Endometrium (tissue), 2 donors: ENCODE measurements at regions not wholly inside any gene's neighbourhood (a gene's known extent, or its start where the extent isn't known, plus 50 kb on each side); places are given as distances from the start of the nearest gene placed in this dataset.

Source experiments
- FAIRE-seq: peaks from 2 replicates; lab custom pipeline; 2012; peaks lifted over from hg19 to GRCh38; lab: Jason Lieb, UNC
- donor health status: control.
- donor health status: control.

GRCh38 chr3:62981962-62982361 is 106.7 kb upstream of the CADPS start:
- no peak for FAIRE-seq

DNA sequence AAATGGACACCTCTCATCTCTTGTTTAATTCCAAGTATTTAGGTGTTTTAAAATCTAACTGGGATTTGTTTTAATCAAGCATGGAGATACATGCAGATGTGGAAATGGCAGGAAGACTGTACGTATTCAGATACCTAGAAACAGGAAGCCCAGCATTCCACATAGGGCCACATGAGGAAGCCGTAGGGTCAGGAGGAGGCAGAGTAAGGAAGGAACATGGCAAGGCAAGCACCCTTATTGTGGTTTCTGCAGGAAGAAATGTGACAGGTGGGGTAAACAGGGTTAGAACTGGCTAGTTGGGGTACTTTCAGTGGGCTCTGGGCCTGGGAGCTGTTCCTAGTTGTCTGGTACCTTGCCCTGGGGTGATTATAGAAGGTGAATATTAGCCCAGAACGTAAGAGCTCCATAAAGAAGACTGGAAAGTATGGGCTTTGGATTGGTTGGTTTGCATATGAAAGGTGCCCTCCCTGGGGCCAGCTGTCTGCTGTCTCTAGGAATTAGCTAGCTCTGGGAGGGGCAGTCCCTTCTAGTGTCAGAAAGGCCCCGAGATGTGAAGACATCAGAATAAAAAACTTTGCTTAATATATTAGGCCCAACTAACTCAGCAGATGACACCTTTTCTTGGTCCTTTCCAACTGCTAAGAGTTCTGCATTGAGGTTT is 107.7 kb upstream of the CADPS start:
- no peak for FAIRE-seq

DNA sequence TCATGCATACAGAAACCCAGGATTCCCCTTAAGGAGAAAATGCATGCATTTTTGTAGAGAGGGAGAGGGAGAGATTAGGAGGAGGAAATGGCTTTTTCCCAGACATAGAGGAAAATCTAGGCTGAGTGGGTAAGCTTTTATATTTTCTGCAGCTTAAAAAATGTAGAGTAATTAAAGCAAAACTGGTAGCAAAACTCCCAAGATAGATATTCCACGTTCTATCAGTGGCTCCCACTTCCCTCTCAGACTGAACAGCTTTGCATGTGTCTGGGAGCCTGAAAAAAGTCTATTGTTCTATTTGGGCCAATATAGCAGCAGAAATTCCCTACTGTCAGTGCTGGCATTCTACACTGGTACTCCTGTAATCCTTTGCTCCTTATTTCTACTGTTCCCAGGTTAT is 110.8 kb upstream of the CADPS start:
- no peak for FAIRE-seq

DNA sequence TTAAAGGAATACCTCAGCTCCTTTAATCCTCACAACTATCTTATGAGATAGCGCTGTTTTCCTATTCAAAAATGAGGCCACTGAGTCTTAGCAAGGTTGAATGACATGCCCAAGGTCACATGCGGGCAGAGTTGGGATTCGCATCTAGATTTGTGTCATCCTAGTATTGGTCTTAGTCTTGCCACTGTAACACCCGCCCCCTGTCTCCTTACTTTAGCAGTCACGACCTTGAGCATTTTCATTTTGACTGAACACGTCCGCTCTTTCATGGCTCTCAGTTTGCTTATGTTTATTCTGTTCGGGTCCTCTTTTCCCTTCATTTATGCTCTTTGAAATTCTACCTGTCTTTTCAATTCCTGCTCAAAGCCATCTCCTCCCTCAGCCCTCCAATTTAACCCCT is 112.5 kb upstream of the CADPS start:
- no peak for FAIRE-seq

- FAIRE-seq: no peak
These were observed 115.6 kb upstream of the CADPS start for GRCh38 chr3:62990704-62991413.

DNA sequence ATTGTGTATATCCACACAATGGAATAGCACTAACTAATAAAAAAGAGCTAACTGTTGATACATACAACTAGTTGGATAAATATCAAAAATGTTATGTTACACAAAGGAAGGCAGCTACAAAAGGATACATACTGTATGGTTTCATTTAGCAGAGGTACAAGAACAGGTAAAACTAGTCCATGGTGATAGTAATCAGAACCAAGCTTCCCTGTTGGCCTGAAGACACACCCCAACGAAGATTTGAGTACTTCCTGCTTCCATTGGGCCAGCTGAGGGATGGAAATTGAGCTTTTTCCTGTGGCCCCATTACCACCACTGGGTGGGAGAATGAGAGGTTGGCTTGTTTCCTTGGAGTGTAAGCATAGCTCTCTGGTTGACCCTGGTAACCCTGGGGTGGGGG is 117.3 kb upstream of the CADPS start:
- FAIRE-seq: no peak

- no peak for FAIRE-seq
These were observed 119.9 kb upstream of the CADPS start for GRCh38 chr3:62995119-62995518.

DNA sequence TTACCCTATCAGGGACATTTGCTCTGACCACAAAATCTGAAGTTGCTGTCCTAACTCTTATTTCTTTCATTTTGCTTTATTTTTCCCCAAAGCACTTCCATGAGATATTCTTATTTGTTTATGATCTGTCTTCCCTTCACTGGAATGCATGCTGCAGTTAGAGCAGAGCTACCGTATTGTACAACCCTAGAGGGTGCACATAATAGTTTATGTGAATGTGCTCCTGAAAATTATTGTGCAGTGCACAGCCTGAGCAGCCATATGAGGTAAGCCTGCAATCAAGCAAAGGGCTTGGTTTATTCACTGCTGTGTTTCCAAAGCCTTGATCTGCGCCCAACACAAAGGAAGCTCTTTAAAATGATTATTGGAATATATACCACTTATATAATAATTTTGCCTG is 120.3 kb upstream of the CADPS start:
- FAIRE-seq: no peak

DNA sequence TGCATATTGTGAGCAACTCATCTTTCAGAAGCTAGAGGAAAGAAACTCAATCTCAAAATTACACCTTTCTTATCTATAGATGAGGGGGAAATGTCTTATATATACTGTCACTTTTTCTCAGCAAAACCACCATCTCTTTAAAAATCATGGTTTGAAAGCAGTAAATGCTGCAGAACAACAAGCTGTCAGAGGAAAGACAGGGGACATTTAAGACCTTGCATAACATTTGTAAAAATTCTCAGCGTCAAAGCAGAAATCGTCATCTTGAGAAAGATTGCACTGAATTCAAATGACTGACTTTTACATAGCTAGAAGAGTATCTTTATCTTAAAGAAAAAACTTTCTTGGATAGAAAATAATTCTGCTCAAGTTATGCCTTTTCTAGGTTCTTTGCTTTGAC is 122.2 kb upstream of the CADPS start:
- FAIRE-seq: no peak

DNA sequence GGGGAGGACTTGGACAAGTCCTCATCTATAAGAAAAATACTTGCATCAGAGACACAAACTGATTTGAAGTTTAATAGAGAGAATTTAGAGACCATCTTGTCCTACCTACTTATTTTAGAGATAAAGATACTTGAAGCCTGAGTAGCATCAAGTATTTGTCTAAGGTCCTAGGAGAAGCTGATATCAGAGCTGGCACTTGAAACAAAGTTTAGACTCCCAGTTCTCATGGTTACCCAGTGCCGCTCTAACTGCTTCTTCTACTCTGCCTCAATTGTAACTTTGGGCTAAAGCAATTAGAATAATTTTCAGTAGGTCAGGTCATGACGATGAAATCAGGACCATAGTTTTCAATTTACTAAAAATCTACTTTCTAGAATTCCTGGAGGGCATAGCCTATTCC is 123.9 kb upstream of the CADPS start:
- FAIRE-seq: no peak

GRCh38 chr3:62999791-63000190 is 124.6 kb upstream of the CADPS start:
- no peak for FAIRE-seq

GRCh38 chr3:63004448-63004847 is 129.2 kb upstream of the CADPS start:
- FAIRE-seq: no peak

DNA sequence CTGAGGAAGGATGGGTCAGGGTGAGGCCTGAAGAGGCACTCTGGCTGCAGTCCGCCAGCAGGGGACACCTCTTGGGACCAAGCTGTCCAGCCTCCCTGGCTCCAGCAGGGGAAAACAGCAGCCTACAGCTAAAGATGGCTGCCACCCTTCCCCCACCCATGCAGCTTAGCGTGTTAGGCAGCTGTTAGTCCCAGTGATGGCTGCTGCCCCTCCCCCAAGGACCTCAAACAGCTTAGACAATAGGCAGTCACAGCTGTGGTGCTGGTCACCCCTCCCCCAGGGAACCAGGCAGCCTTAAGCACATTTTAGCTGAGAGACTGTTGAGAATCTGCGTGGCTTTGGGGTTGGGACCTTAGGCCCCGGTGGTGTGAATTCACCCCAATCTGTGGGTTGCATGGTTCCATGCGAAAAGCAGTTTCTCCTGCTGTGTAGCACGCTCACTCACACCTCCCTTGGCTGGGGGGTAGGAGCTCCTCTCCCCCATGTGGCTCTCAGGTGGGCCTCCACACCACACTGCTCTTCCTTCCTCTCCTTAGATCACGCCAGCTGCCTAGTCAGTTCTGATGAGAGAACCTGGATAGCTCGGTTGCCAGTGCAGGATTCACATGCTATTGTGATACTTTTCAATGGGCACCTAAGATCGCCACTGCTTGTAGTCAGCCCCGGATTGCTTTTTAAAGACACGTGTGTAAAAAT is 140.5 kb upstream of the CADPS start:
- no peak for FAIRE-seq

DNA sequence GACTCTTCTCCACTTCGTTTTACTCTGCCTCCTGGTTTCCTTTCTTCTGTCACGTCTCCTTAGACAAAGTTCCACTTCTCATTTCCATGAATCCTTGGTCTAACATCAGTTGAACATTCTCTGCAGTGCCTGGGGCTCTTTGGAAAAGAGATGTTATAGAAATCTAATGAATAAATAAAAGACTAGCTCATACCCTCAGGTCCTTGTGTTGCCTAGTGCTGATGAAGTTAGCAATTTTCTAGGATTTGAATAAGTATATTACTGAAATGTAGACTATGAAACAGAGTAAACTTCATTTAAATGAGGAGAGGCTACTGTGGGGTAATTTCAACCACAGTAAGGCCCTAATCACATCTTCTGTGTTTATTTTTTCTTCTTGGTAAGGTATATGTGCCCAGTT is 146.9 kb upstream of the CADPS start:
- FAIRE-seq: no peak

DNA sequence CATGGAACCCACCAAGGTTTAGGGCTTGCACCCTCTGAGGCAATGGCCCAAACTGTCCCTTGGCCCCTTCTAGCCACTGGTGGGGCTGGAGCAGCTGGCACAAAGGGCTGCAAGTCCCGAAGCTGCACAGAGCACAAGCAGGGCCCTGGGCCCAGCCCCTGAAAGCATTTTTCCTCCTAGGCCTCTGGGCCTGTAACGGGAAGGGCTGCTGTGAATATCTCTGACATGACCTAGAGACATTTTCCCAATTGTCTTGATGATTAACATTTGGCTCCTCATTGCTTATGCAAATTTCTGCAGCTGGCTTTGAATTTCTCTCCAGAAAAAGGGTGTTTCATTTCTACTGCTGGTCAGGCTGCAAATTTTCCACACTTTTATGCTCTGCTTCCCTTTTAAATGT is 151.5 kb upstream of the CADPS start:
- FAIRE-seq: no peak

DNA sequence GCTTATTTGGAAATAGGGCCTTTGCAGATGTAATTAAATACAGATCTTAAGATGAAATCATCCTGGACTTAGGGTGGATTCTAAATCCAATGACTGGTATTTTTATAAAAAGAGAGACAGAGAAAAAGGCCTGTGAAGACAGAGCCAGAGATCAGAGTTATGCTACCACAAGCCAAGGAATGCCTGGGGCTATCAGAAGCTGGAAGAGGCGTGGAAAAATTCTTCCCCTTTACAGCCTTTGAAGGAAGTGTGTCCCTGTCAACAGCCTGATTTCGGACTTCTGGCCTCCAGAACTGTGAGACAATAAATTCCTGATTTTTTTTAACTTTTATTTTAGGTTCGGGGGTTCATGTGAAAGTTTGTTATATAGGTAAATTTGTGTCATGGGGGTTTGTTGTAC is 154.1 kb upstream of the CADPS start:
- no peak for FAIRE-seq

- FAIRE-seq: no peak
These were observed 154.7 kb upstream of the CADPS start for GRCh38 chr3:63029921-63030320.

GRCh38 chr3:63030666-63031065 is 155.4 kb upstream of the CADPS start:
- FAIRE-seq: no peak

DNA sequence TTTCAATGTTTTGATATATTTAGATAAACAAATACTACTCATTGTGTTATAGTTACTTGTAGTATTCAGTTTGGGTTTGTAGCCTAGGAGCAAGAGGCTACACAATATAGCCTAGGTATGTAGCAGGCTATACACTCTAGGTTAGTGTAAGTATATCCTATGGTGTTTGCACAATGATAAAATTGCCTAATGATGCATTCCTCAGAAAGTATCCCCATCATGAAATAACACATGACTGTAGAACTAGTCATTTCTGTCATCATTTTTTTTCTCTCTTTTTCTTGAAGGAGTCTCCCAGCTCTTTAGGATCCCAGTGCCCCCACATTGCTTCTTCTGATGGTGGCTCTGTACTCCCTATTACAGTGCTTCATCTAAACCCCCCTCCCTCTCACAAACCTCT is 157.7 kb upstream of the CADPS start:
- no peak for FAIRE-seq

DNA sequence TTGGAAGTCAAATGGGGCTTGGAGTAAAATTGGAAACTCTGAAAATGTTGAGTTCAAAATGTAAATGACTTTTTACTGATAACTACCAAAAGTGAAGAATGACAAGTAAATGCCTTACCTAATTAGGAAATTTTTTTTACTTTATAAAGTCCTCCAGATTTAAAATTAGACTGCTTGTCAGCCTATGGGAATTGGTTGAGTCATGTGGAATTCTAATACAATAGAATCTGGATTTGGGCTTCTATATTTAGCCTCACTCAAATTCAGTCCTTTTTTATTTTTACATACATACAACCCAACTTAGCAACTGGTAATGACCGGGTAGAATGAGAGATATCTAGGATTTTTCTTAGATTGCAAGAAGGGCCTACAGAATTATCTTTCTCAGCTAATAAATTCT is 158.9 kb upstream of the CADPS start:
- FAIRE-seq: no peak

- no peak for FAIRE-seq
These were observed 161.9 kb upstream of the CADPS start for GRCh38 chr3:63037116-63037515.

- FAIRE-seq: no peak
These were observed 167.6 kb upstream of the CADPS start for GRCh38 chr3:63042833-63043232.

DNA sequence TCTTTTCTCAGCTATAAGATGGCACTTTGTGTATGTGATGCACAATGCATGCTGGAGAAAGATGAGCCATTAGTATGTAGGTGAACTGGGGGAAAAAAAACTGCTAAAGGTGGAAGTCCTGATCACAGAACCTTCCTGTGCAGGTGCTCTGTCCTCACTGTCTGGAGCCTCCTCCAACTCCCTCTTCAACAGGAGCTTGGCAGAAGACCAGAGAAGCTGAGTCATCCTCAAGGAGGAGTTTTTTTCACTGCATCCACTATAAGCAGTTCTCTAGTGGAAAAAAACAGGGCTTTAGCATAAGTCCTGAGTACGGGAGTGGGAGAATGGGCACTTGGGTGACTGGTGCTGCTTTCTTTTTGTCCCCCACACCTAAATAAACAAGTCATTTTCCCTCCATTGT is 168.4 kb upstream of the CADPS start:
- no peak for FAIRE-seq

GRCh38 chr3:63046152-63046551 is 170.9 kb upstream of the CADPS start:
- no peak for FAIRE-seq
